WTC11 (cell line): ENCODE measurements at regions not wholly inside any gene's neighbourhood (a gene's known extent, or its start where the extent isn't known, plus 50 kb on each side); places are given as distances from the start of the nearest gene placed in this dataset.

ENCODE experiments used
- ATAC-seq: fragments of 200-7000 bp; cut with Tn5 transposase; 2 replicates; pipeline ENCODE4 v1.10.0; 2021; ENCODE audit warnings: mild to moderate bottlenecking, moderate library complexity
- CTCF ChIA-PET: fragments of 300-600 bp; sonication (Branson Sonifier 250); formaldehyde crosslinking; loops from one replicate; lab custom pipeline; 2021; ENCODE audit warnings: antibody characterized with exemption; lab: Charles Lee
- POLR2A ChIA-PET: fragments of 350-600 bp; sonication (Branson Sonifier 250); formaldehyde crosslinking; loops from one replicate; lab custom pipeline; 2021; ENCODE audit warnings: antibody characterized with exemption; lab: Charles Lee
- DNase-seq: peaks from one replicate; pipeline ENCODE4 v3.0.0; 2021; ENCODE audit warnings: low spot score
- H3K27ac Mint-ChIP-seq: 2 replicates; pipeline ENCODE4 v1.8.0; 2021; ENCODE audit warnings: mixed read lengths
- H3K27me3 Mint-ChIP-seq: 2 replicates; pipeline ENCODE4 v1.8.0; 2021; ENCODE audit warnings: low read depth, mild to moderate bottlenecking, moderate library complexity, mixed read lengths
- H3K36me3 Mint-ChIP-seq: 2 replicates; pipeline ENCODE4 v1.8.0; 2021; ENCODE audit warnings: mixed read lengths
- H3K4me1 Mint-ChIP-seq: 2 replicates; pipeline ENCODE4 v1.8.0; 2022; ENCODE audit warnings: mixed read lengths
- H3K4me3 Mint-ChIP-seq: 2 replicates; pipeline ENCODE4 v1.8.0; 2021; ENCODE audit warnings: mild to moderate bottlenecking, moderate library complexity, mixed read lengths
- H3K9me3 Mint-ChIP-seq: 2 replicates; pipeline ENCODE4 v1.8.0; 2021; ENCODE audit warnings: mixed read lengths
- ELF4 ChIP-seq: sonication (generic); formaldehyde crosslinking; IDR thresholded peaks from 2 replicates; pipeline ENCODE4 v1.8.1; 2022; ENCODE audit warnings: low read depth, mild to moderate bottlenecking, moderate library complexity, missing genetic modification reagents
- FOXJ3 ChIP-seq: sonication (generic); formaldehyde crosslinking; IDR thresholded peaks from 2 replicates; pipeline ENCODE4 v1.9.0; 2021; ENCODE audit warnings: missing genetic modification reagents, mild to moderate bottlenecking, borderline replicate concordance
- FOXK1 ChIP-seq: sonication (generic); formaldehyde crosslinking; IDR thresholded peaks from 2 replicates; pipeline ENCODE4 v1.8.0; 2022; ENCODE audit warnings: mild to moderate bottlenecking, moderate library complexity, missing genetic modification reagents
- GABPB1 ChIP-seq: sonication (generic); formaldehyde crosslinking; IDR thresholded peaks from 2 replicates; pipeline ENCODE4 v1.8.1; 2023; ENCODE audit warnings: mild to moderate bottlenecking, missing genetic modification reagents
- GRHL2 ChIP-seq: fragments of 250-450 bp; sonication (Bioruptor Pico); IDR thresholded peaks from 2 replicates; pipeline ENCODE4 v1.8.0; 2022; ENCODE audit warnings: mild to moderate bottlenecking, moderate library complexity; ENCODE audit not compliant: insufficient replicate concordance, severe bottlenecking
- PREB ChIP-seq: sonication (generic); formaldehyde crosslinking; IDR thresholded peaks from 2 replicates; pipeline ENCODE4 v1.8.1; 2022; ENCODE audit warnings: mild to moderate bottlenecking, missing genetic modification reagents, moderate library complexity, borderline replicate concordance
- SMAD3 ChIP-seq: sonication (generic); formaldehyde crosslinking; IDR thresholded peaks from 2 replicates; pipeline ENCODE4 v1.8.0; 2022; ENCODE audit warnings: missing genetic modification reagents, mild to moderate bottlenecking, borderline replicate concordance
- STAT6 ChIP-seq: sonication (generic); formaldehyde crosslinking; conservative IDR thresholded peaks from 2 replicates; pipeline ENCODE4 v1.8.1; 2023; ENCODE audit warnings: mild to moderate bottlenecking, low read depth, missing genetic modification reagents, moderate library complexity
- ZBTB21 ChIP-seq: sonication (generic); formaldehyde crosslinking; IDR thresholded peaks from 2 replicates; pipeline ENCODE4 v1.8.1; 2023; ENCODE audit warnings: mild to moderate bottlenecking, missing genetic modification reagents, borderline replicate concordance
- ZNF138 ChIP-seq: sonication (generic); formaldehyde crosslinking; conservative IDR thresholded peaks from 2 replicates; pipeline ENCODE4 v1.8.1; 2022; ENCODE audit warnings: mild to moderate bottlenecking, moderate library complexity, missing genetic modification reagents
- ZNF281 ChIP-seq: sonication (generic); formaldehyde crosslinking; IDR thresholded peaks from 2 replicates; pipeline ENCODE4 v1.8.0; 2023; ENCODE audit warnings: mild to moderate bottlenecking, missing genetic modification reagents
- ZNF317 ChIP-seq: sonication (generic); formaldehyde crosslinking; IDR thresholded peaks from 2 replicates; pipeline ENCODE4 v1.8.1; 2023; ENCODE audit warnings: low read depth, mild to moderate bottlenecking, moderate library complexity, missing genetic modification reagents, borderline replicate concordance
- ZNF671 ChIP-seq: fragments of 250-450 bp; sonication (Bioruptor Pico); IDR thresholded peaks from 2 replicates; pipeline ENCODE4 v1.8.0; 2021; ENCODE audit warnings: mild to moderate bottlenecking
- TF ChIP-seq, protein P1 (sequence below): fragments of 250-450 bp; sonication (Bioruptor Pico); IDR thresholded peaks from 2 replicates; pipeline ENCODE4 v1.9.0; 2021; ENCODE audit warnings: mild to moderate bottlenecking
- TF ChIP-seq, protein P2 (sequence below): sonication (generic); formaldehyde crosslinking; IDR thresholded peaks from 2 replicates; pipeline ENCODE4 v1.8.1; 2023; ENCODE audit warnings: mild to moderate bottlenecking, missing genetic modification reagents, moderate library complexity
- TF ChIP-seq, protein P3 (sequence below): sonication (generic); formaldehyde crosslinking; IDR thresholded peaks from 2 replicates; pipeline ENCODE4 v1.8.1; 2022; ENCODE audit warnings: mild to moderate bottlenecking, moderate library complexity, missing genetic modification reagents
- TF ChIP-seq, protein P4 (sequence below): sonication (generic); formaldehyde crosslinking; IDR thresholded peaks from 2 replicates; pipeline ENCODE4 v1.8.1; 2023; ENCODE audit warnings: mild to moderate bottlenecking, missing genetic modification reagents, moderate library complexity
- TF ChIP-seq, protein P5 (sequence below): sonication (generic); formaldehyde crosslinking; IDR thresholded peaks from 2 replicates; pipeline ENCODE4 v1.8.1; 2022; ENCODE audit warnings: low read depth, mild to moderate bottlenecking, moderate library complexity, missing genetic modification reagents, borderline replicate concordance

DNA sequence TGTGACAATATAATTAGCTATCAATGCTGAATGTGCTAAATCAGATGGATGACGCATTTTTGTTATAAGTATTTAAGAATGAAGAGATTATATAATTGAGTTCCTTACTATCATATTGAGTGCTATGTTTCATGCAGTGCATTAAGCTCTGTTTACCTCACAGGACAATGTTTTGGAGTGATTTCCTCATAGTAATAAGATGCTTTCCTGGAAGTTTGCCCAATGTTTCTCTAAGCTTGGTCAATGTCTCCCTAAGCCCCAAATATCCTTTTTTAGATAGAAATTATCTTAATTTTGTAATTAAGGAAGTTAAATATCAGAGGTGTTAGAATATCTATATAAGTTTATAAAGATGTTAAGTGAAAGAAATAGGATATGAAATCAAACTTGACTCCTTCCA is 489.6 kb downstream of the MMUT start:
- H3K4me3 Mint-ChIP-seq, result no peak overlapping the region
- CTCF ChIA-PET, result no interaction called here

More for the DNA sequence above, 489.6 kb downstream of the MMUT start:
- DNase-seq, result no peak
- Mint-ChIP-seq H3K9me3 (no peaks in the 10 kb centered on the region), H3K27ac (no peak overlapping the region), H3K4me1 (no peaks in the 10 kb centered on the region), H3K36me3 (no peaks in the 10 kb centered on the region), H3K27me3 (no peaks in the 10 kb centered on the region)
- no peak for ATAC-seq
- TF ChIP-seq GABPB1 (CRISPR knock-in tag) (no peak), ZNF671 (CRISPR knock-in tag) (no peak), ELF4 (CRISPR knock-in tag) (no peak), ZNF138 (no peak), ZNF317 (CRISPR knock-in tag) (no peak), SMAD3 (CRISPR knock-in tag) (no peak), STAT6 (CRISPR knock-in tag) (no peak), GRHL2 (CRISPR knock-in tag) (no peak), FOXJ3 (CRISPR knock-in tag) (no peak), ZNF281 (CRISPR knock-in tag) (no peak), FOXK1 (CRISPR knock-in tag) (no peak), PREB (CRISPR knock-in tag) (no peak), ZBTB21 (no peak)
- TF ChIP-seq, protein P1, sequence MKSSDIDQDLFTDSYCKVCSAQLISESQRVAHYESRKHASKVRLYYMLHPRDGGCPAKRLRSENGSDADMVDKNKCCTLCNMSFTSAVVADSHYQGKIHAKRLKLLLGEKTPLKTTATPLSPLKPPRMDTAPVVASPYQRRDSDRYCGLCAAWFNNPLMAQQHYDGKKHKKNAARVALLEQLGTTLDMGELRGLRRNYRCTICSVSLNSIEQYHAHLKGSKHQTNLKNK (CRISPR knock-in tag), result no peak
- TF ChIP-seq, protein P2, sequence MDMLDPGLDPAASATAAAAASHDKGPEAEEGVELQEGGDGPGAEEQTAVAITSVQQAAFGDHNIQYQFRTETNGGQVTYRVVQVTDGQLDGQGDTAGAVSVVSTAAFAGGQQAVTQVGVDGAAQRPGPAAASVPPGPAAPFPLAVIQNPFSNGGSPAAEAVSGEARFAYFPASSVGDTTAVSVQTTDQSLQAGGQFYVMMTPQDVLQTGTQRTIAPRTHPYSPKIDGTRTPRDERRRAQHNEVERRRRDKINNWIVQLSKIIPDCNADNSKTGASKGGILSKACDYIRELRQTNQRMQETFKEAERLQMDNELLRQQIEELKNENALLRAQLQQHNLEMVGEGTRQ (CRISPR knock-in tag), result no peak
- TF ChIP-seq, protein P3, sequence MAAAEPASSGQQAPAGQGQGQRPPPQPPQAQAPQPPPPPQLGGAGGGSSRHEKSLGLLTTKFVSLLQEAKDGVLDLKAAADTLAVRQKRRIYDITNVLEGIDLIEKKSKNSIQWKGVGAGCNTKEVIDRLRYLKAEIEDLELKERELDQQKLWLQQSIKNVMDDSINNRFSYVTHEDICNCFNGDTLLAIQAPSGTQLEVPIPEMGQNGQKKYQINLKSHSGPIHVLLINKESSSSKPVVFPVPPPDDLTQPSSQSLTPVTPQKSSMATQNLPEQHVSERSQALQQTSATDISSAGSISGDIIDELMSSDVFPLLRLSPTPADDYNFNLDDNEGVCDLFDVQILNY (CRISPR knock-in tag), result no peak
- TF ChIP-seq, protein P4, sequence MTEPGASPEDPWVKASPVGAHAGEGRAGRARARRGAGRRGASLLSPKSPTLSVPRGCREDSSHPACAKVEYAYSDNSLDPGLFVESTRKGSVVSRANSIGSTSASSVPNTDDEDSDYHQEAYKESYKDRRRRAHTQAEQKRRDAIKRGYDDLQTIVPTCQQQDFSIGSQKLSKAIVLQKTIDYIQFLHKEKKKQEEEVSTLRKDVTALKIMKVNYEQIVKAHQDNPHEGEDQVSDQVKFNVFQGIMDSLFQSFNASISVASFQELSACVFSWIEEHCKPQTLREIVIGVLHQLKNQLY (CRISPR knock-in tag), result no peak
- TF ChIP-seq, protein P5, sequence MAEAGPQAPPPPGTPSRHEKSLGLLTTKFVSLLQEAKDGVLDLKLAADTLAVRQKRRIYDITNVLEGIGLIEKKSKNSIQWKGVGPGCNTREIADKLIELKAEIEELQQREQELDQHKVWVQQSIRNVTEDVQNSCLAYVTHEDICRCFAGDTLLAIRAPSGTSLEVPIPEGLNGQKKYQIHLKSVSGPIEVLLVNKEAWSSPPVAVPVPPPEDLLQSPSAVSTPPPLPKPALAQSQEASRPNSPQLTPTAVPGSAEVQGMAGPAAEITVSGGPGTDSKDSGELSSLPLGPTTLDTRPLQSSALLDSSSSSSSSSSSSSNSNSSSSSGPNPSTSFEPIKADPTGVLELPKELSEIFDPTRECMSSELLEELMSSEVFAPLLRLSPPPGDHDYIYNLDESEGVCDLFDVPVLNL (CRISPR knock-in tag), result no peak
- POLR2A ChIA-PET, result no interaction called here
